ENCODE measurements at regions not wholly inside any gene's neighbourhood (a gene's known extent, or its start where the extent isn't known, plus 50 kb on each side); places are given as distances from the start of the nearest gene placed in this dataset.
"Not testable (repeated sequence)": the region's sequence is repeated elsewhere in the genome, so short reads cannot be mapped to it uniquely, and the experiment has no call there.

DNA sequence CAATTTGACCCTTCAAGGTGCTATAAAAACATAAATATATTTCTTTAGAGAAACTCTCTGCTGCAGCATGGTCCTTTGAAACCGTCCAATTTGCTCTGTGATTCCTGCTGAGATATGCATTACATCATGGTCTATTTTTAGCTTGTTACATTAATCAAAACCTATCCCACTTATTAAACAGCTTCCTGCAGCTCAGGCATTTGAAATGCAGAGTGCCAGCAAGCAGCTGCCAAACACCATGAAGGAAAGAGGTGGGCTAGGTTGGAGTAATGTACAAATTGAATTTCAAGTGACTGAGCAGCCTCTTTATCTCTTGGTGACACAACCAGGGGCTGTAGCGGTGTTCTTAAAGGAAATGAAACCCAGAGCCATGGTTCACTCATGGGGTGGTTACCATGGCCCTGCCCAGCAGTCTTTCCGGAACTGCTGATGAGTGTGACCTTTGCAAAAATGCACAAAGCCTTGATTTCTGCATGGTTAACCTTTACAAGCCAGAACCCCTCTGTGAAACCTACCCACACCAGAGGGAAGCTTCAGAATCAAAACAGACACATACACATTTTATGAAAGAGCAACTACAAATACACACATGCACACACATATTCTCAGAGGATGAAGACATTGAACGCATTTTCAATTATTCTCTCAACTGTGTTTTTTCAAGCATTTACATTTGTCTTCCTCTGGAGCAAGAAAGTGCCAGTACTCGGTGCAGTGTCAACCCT, 155.8 kb upstream of the ZNF608 start:
- peak; percentile 91 for DNase-seq

- no peak for DNase-seq
Measured at GRCh38 chr5:124905256-124906130, 159.1 kb upstream of the ZNF608 start.

DNA sequence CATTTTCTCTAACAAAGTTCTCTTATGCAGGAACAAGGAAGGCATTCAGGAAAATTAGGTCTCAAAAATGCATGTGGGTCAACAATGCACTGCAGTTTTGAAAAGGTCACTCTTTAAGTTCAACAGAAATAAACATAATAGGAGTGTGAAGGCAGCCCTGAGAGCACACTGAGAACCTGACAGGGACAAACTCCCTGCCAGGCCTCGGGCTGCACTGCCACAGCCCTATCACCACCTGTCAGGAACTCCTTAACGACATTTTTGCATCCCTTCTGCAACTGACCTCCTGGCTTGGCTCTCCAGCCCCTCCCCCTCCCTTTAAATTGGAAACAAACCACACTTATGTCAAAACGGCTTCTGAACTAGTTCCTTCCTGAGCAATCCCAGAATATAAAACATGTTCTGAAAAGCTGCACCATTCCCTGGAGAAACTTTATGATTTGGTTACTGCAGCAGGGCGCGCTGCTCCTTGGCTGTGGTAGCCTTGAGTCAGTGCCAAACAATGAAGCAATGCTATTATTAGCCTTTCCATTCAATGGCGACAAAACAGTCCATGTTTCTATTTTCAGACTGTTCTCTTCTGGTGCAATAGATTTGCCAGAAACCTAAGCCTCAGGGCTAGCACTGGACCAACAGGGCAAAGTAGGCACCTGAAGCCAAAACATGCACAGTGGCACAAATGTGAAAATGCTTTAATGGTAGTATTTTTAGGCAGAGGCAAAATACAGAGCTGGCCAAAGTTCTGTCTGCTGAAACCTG, 160.1 kb upstream of the ZNF608 start:
- DNase-seq, result peak; percentile 89

GRCh38 chr5:124907098-124907644, 160.7 kb upstream of the ZNF608 start:
- no peak for DNase-seq

DNA sequence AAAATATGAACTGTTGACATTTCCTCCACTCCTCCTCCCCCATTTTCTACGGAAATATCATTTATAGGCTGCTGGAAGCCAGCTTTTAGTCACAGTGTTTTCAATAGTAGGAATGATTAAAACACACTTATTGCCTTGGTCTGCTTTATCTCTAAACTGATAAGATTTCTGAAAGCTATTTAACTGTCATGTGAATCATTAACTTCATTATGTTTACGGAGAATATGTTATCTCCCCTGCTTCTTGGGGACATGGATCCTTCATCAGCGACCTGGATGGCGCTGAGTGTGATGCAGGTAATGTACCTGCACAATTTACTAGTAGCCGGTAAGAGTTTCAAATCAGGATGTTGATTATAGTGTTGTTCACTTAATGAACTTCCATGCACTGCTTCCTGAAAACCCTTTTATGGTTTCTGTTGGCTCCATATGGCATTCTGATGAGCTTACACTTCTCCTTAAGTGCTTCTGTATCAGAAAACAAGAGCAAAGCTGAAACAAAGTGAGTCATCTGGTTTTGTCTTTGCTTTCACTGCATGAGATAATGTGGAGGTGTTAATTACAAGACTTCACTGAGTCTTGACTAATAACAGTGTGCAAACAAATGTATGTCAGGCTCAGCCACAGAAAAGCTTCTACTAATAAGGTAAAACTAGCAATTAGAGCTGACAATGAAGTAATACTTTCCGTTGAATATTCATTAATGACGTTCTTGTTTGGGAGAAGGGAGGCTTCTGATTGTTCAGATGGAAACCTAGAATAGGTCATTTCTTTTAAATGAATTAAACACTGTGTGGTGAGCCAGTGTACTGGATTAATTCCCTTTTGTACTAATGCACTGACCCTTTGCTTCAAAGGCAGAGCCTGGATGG, 162.4 kb upstream of the ZNF608 start:
- DNase-seq, result peak; percentile 75

DNA sequence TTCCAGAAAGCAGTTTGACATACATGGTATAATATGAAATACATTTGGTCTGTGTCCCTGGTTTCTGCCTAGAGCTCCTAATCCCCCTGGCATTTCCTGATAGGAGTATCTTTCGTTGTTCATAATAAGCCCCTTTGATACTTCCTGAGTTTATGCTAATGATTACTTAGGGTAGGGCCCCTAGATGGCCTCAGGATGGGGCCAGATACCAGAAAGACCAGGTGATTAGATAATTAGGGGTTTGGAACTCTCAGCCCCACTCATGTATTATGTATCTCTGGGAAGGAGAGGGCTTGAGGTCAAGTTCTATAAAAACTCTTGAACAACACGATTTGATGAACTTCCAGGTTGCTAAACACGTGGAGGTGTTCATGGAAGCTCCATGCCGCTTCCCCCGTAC, 163.3 kb upstream of the ZNF608 start:
- DNase-seq, result no peak

DNA sequence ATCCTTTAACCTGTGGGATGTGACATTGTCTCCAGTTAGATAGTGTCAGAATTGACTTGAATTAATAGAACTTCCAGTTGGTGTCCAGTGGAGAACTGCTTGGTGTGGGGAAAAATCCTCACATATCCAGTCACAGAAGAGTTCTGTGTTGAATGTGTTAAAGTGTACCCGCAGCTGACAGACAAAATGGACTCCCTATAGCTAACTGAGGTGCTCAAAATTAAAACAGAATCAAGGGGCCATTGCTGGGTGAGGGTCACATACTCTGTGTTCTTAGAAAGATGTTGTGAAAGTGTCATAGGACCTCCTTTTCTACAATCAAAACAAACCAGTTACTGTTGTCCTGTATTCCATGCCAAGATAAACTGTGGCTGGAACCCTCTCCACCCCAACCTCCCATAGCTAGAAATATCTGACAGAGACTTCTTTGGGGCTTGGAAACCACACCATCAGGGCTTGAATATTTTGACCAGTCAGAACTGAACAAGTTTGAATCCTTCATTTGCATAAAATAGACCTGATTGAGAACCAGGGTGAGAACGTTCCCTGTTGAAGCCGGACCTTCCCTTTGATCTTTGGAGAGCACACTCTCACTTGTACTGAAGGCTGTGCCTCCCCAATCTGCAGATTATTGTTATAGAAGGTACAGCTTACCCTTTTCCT, 164.0 kb upstream of the ZNF608 start:
- DNase-seq, result no peak

DNA sequence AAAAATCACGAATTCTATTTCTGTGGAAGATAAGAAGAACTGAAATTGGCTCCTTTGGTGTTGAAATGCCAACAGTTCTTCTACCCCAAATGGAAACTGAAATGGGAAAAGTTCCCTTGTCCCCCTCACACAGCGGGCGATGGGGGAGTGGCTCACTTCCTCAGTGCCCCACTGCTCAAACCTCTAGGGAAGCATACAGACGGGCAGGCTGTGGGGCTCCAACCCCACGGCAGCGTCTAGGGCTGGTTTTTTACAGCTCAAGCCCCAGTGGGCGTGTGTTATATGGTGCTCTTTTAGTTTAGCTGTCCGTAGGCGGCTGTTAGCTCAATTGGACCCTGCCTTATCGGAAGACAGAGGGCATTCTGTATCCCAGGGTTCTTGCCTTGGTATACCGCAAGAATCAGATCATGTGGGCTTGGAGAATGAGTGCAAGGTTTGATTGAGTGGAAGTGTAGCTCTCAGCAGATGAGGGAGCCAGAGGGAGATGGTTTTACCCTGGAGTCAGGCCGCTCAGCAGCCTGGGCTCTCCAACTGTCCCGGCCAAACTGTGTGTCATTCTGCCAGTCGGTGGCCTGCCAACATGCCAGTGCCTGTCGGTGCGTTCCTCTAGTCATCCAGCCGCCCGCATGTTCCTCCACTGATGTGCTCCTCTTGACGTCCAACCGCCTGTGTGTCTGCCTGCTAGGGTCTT, 166.3 kb upstream of the ZNF608 start:
- DNase-seq, result no peak

- no peak for DNase-seq
Measured at GRCh38 chr5:124913329-124913653, 166.9 kb upstream of the ZNF608 start.

DNA sequence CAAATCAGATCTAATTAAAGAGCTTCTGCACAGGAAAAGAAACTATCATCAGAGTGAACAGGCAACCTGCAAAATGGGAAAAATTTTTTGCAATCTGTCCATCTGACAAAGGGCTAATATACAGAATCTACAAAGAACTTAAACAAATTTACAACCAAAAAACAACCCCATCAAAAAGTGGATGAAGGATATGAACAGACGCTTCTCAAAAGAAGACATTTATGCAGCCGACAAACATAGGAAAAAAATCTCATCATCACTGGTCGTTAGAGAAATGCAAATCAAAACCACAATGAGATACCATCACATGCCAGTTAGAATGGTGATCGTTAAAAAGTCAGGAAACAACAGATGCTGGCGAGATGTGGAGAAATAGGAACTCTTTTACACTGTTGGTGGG, 169.9 kb upstream of the ZNF608 start:
- not testable (repeated sequence) for DNase-seq

- DNase-seq, result no peak
Measured at GRCh38 chr5:124918618-124919017, 172.2 kb upstream of the ZNF608 start.

GRCh38 chr5:124919076-124919475, 172.6 kb upstream of the ZNF608 start:
- DNase-seq, result no peak

DNA sequence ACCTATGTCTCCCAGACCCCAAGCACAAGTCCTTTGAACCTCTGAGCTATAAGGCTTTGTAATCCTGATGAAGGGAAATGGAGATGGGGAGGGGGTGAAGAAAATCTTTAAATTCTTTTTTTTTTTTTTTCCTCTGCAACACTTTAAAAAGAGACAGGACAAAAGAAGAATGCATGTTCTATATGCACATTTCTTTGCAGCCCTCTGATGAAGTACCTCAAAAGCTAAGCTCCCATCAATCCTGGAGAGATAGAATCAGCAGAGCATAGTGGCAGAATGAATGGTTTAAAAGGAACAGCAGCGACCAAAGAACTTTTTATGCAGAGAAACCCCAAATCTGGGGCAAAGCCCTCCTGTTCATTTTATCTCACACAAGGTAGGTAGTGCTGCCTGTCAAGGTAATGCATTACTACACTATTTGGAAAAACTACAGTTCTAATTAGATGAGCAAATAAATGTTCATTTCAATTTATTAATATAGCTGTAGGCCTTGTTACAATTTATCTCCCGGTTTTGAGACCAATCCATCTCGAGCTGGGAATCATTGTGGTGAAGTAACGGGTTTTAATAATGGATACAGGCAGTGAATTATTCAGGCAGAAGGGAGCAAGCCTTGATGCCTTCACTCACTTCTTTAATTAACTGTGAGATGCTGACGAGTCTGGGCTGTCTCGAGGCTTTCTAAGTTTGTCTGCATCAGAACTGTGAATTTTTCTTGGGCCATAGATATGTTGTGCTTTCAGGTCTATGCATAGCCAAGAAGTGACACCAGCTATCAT, 173.5 kb upstream of the ZNF608 start:
- DNase-seq, result no peak

GRCh38 chr5:124920909-124921666, 174.6 kb upstream of the ZNF608 start:
- peak; percentile 31 for DNase-seq

DNA sequence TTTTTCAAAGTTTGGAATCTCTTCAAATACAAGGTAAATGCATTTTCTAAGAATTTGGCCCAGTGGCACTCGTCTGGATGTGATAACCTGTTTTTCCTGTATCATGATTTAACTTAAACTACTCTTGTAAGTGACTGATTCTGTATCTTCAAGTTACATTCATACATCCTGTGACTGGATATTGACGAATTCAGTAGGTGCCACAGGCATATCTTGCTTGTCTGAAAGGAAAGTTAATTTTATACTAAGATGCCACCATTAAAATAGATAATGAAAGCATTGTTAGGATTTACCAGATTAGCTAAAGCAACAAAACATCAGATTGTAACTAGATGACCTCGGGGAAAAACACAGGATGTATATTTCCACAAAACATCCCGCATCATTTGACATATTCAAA, 175.3 kb upstream of the ZNF608 start:
- DNase-seq, result no peak

GRCh38 chr5:124922255-124922975, 176.0 kb upstream of the ZNF608 start:
- no peak for DNase-seq

- peak; percentile 14 for DNase-seq
Measured at GRCh38 chr5:124923131-124923530, 176.7 kb upstream of the ZNF608 start.

GRCh38 chr5:124924729-124925128, 178.3 kb upstream of the ZNF608 start:
- DNase-seq, result no peak

GRCh38 chr5:124927735-124928134, 181.3 kb upstream of the ZNF608 start:
- no peak for DNase-seq
